Smooth muscle cell (in vitro differentiated cells): ENCODE measurements at regions not wholly inside any gene's neighbourhood (a gene's known extent, or its start where the extent isn't known, plus 50 kb on each side); places are given as distances from the start of the nearest gene placed in this dataset.

Experiments used
- DNase-seq: peaks from one replicate; lab custom pipeline; 2025; ENCODE audit not compliant: unreplicated experiment; lab: John Stamatoyannopoulos, UW
- H2AFZ ChIP-seq: fragments of 200-600 bp; sonication (generic); 2 replicates; pipeline ENCODE4 v1.6.0; 2016; ENCODE audit warnings: antibody characterized with exemption, low read depth, mild to moderate bottlenecking
- H3F3A ChIP-seq: fragments of 200-600 bp; sonication (generic); 2 replicates; pipeline ENCODE4 v1.6.0; 2017; ENCODE audit warnings: antibody characterized with exemption, low read depth
- H3K27ac ChIP-seq: fragments of 200-600 bp; sonication (generic); 2 replicates; pipeline ENCODE4 v1.5.1; 2016; ENCODE audit warnings: low read depth, mild to moderate bottlenecking
- H3K27me3 ChIP-seq: fragments of 200-600 bp; sonication (generic); 2 replicates; pipeline ENCODE4 v1.6.1; 2016; ENCODE audit warnings: low read depth, mild to moderate bottlenecking
- H3K36me3 ChIP-seq: fragments of 200-600 bp; sonication (generic); 2 replicates; pipeline ENCODE4 v1.5.1; 2016; ENCODE audit warnings: low read depth
- H3K4me1 ChIP-seq: fragments of 200-600 bp; sonication (generic); 2 replicates; pipeline ENCODE4 v1.5.1; 2016; ENCODE audit warnings: low read depth
- H3K4me2 ChIP-seq: fragments of 200-600 bp; sonication (generic); 2 replicates; pipeline ENCODE4 v1.6.0; 2016; ENCODE audit warnings: mild to moderate bottlenecking
- H3K4me3 ChIP-seq: fragments of 200-600 bp; sonication (generic); 2 replicates; pipeline ENCODE4 v1.5.1; 2016; ENCODE audit warnings: mild to moderate bottlenecking
- H3K79me2 ChIP-seq: fragments of 200-600 bp; sonication (generic); 2 replicates; pipeline ENCODE4 v1.6.0; 2016; ENCODE audit warnings: low read depth, mild to moderate bottlenecking
- H3K9ac ChIP-seq: fragments of 200-600 bp; sonication (generic); 2 replicates; pipeline ENCODE4 v1.6.0; 2016; ENCODE audit warnings: low read depth
- H3K9me3 ChIP-seq: fragments of 200-600 bp; sonication (generic); replicated peaks from 2 replicates; pipeline ENCODE4 v1.5.1; 2016; ENCODE audit warnings: low read depth
- H4K20me1 ChIP-seq: fragments of 200-600 bp; sonication (generic); 2 replicates; pipeline ENCODE4 v1.6.0; 2016; ENCODE audit warnings: low read depth
- WGBS: methylation state at CpG from one replicate; pipeline ENCODE4 v1.1.7; 2016; ENCODE audit warnings: low lambda C conversion rate; 5-methylcytosine and 5-hydroxymethylcytosine counted together
- TF ChIP-seq, protein P1 (sequence below): fragments of 200-600 bp; sonication (generic); IDR thresholded peaks from 2 replicates; pipeline ENCODE4 v1.5.1; 2017; ENCODE audit warnings: borderline replicate concordance, mild to moderate bottlenecking, antibody characterized with exemption; ENCODE audit not compliant: insufficient read depth, poor library complexity, severe bottlenecking

DNA sequence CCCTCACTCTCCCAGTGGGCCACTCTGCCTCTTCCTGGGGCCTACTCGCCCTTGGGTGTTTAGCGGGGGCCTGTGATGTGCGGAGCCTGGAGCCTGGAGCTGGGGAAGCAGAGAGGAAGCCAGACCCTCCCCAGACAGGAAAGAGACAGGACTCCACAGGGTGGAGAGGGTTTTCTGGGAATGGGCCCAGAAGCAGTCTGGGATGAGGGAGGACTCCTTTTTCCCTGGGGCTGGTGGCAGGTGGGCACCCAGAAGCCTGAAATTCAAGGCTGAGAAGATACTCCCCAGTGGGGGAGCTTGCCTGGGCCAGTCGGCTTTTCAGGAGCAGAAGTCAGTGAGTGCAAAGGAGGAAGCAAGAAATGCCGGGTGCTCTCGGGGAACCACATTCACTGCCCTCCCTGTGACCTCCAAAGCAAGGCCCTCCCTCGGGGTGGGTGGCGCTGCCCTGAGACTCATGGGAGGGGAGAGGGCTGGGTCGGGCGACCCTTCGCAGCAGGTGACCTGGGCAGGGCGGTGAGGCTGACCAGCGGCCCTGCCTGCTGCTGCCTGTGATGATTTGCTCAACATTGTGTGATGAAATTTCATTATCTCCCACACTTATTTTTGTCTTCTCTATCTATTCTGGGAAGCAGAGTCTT is 1377.4 kb downstream of the BRD1 start:
- no peaks in the 10 kb centered on the region for H3K9me3 ChIP-seq
- no peak overlapping the region for H3K9ac ChIP-seq
- WGBS, result 96% methylated on average over 13 of the region's 13 CpGs
- H3K27me3 ChIP-seq, result no peaks in the 10 kb centered on the region
- H3K4me3 ChIP-seq, result no peak overlapping the region
- no peak overlapping the region for H3K4me2 ChIP-seq
- H3K36me3 ChIP-seq, result no peaks in the 10 kb centered on the region
- no peaks in the 10 kb centered on the region for H4K20me1 ChIP-seq
- no peaks in the 10 kb centered on the region for H3K4me1 ChIP-seq
- no peaks in the 10 kb centered on the region for H3F3A ChIP-seq
- DNase-seq, result no peak
- H3K27ac ChIP-seq, result no peak overlapping the region
- TF ChIP-seq, protein P1, sequence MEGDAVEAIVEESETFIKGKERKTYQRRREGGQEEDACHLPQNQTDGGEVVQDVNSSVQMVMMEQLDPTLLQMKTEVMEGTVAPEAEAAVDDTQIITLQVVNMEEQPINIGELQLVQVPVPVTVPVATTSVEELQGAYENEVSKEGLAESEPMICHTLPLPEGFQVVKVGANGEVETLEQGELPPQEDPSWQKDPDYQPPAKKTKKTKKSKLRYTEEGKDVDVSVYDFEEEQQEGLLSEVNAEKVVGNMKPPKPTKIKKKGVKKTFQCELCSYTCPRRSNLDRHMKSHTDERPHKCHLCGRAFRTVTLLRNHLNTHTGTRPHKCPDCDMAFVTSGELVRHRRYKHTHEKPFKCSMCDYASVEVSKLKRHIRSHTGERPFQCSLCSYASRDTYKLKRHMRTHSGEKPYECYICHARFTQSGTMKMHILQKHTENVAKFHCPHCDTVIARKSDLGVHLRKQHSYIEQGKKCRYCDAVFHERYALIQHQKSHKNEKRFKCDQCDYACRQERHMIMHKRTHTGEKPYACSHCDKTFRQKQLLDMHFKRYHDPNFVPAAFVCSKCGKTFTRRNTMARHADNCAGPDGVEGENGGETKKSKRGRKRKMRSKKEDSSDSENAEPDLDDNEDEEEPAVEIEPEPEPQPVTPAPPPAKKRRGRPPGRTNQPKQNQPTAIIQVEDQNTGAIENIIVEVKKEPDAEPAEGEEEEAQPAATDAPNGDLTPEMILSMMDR, result no peak
- no peaks in the 10 kb centered on the region for H3K79me2 ChIP-seq
- H2AFZ ChIP-seq, result no peak overlapping the region

DNA sequence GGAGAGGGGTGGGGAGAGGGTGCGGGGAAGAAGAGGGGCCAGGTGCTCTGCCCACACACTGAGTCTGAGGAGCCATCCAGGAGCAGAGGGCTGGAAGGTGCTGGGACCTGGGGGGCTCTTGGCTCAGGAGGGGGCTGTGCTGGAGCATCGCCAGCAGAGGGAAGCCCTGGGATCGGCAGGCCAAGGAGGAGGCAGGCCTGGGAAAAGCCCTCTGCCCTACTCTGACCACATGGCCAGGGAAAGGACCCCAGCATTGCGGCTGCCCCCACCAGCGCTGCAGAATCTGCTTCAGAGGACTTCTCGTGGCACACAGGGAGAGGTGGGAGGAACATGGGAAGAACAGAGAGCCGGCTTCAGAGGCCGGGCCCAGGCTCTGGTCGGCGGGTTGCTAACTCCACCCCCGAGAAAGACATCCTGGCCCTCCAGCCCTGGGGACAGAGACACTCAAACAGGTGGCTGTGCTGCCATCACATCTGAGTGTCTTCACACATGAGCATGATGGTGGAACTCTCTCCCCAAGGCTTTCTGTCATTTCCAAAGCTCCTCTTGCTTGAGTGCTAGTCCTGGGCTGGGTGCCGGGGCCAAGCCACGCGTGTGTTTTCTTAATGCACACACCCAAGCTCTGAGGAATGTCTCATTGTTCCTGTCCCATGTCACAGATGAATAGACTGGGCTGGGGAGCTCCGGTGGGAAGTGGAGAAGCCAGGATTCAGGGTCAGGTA is 1378.0 kb downstream of the BRD1 start:
- Histone ChIP-seq H3K9ac (no peak overlapping the region), H3K9me3 (no peaks in the 10 kb centered on the region), H3K79me2 (no peaks in the 10 kb centered on the region), H4K20me1 (no peaks in the 10 kb centered on the region), H3K36me3 (no peaks in the 10 kb centered on the region), H3K4me3 (no peak overlapping the region), H3K4me2 (no peak overlapping the region), H3K27ac (no peak overlapping the region), H3F3A (no peaks in the 10 kb centered on the region), H3K4me1 (no peaks in the 10 kb centered on the region), H3K27me3 (no peaks in the 10 kb centered on the region), H2AFZ (no peak overlapping the region)
- WGBS, result 87% methylated on average over 15 of the region's 15 CpGs
- DNase-seq, result no peak
- TF ChIP-seq, protein P1, result no peak

DNA sequence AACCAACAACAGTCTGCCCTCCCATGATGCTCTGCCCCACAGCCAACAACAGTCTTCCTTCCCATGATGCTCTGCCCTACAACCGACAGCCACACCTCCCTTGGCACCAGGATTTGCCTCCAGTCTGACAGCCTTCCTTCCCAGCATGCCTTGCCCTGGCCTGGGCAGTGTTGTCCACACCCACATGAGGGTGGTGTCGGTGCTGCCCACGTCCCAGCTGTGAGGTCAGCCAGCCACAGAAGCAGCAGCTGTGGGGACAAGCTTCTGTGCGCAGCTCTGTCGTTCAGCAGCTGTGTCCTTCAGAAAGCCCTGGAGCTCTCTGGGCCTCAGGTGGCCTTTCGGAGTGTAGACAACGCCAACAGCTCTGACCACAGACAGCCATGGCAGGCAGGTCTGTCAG is 1378.9 kb downstream of the BRD1 start:
- WGBS, result 92% methylated on average over 7 of the region's 7 CpGs
- Histone ChIP-seq H3K9ac (no peak overlapping the region), H2AFZ (no peak overlapping the region), H3K4me2 (no peak overlapping the region), H3K4me3 (no peak overlapping the region), H4K20me1 (no peaks in the 10 kb centered on the region), H3K27me3 (no peaks in the 10 kb centered on the region), H3K36me3 (no peaks in the 10 kb centered on the region), H3K4me1 (no peaks in the 10 kb centered on the region), H3K79me2 (no peaks in the 10 kb centered on the region), H3K9me3 (no peaks in the 10 kb centered on the region), H3K27ac (no peak overlapping the region), H3F3A (no peaks in the 10 kb centered on the region)
- no peak for DNase-seq
- TF ChIP-seq, protein P1, result no peak
